ENCODE measurements at regions not wholly inside any gene's neighbourhood (a gene's known extent, or its start where the extent isn't known, plus 50 kb on each side); places are given as distances from the start of the nearest gene placed in this dataset.

DNA sequence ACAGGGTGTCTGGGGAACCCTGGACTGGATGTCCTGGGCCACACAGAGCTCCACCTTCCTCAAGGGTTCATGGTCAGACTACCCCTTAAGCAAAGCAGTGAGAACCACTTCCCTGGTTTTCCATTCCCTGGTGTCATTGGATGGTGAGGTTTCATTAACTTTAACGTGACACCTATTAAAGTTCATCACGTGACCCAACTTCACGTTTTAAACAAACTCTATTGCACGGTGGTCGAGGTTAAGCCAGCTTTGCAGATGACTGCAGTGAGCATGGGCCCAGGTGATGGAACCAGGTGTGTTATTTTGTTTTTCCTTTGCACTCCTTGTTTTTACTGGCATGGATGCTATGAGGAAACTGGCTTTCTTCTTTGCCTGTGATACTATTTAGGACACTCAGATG lies 385.7 kb upstream of the IRX1 start:
- Histone ChIP-seq H3K4me1 (ENCODE audit: insufficient read depth, poor library complexity, severe bottlenecking) (no peaks in the 10 kb centered on the region), H3K36me3 (ENCODE audit: low read depth) (no peaks in the 10 kb centered on the region), H3K4me3 (ENCODE audit: severe bottlenecking) (no peak overlapping the region), H3K27me3 (ENCODE audit: insufficient read depth, poor library complexity, severe bottlenecking) (no peaks in the 10 kb centered on the region), H3K27ac (ENCODE audit: poor library complexity, severe bottlenecking) (no peak overlapping the region), H3K9me3 (ENCODE audit: severe bottlenecking) (no peaks in the 10 kb centered on the region)
- DNase-seq (ENCODE audit: low spot score) (no peak), ATAC-seq (ENCODE audit: low read depth) (no peak)
- TF ChIP-seq, protein P1, sequence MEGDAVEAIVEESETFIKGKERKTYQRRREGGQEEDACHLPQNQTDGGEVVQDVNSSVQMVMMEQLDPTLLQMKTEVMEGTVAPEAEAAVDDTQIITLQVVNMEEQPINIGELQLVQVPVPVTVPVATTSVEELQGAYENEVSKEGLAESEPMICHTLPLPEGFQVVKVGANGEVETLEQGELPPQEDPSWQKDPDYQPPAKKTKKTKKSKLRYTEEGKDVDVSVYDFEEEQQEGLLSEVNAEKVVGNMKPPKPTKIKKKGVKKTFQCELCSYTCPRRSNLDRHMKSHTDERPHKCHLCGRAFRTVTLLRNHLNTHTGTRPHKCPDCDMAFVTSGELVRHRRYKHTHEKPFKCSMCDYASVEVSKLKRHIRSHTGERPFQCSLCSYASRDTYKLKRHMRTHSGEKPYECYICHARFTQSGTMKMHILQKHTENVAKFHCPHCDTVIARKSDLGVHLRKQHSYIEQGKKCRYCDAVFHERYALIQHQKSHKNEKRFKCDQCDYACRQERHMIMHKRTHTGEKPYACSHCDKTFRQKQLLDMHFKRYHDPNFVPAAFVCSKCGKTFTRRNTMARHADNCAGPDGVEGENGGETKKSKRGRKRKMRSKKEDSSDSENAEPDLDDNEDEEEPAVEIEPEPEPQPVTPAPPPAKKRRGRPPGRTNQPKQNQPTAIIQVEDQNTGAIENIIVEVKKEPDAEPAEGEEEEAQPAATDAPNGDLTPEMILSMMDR (IDR thresholded peaks at IDR 0.05; ENCODE audit: poor library complexity, severe bottlenecking) = no peak

DNA sequence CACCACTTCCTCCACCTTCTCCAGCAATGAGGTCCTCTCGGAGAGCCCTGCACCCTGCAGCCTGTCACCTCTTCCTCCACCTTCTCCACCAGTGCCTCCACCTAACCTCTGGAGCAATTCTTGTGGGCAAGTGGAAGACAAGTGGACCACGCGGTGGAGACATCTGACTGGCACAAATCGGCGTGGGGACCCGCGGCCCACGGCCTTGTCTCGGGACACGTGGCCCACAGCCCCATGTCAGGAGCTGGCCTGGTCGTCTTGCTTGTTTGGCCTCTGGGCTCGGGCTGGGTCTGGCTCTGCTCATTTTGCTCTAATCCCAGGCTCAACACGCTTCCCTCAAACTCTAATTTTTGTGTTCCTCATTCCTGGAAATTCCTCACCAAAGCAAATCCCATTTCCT lies 393.1 kb upstream of the IRX1 start:
- ATAC-seq (ENCODE audit: low read depth) (no peak), DNase-seq (ENCODE audit: low spot score) (no peak)
- Histone ChIP-seq H3K9me3 (ENCODE audit: severe bottlenecking) (peaks cover 2% of the 10 kb centered on the region), H3K36me3 (ENCODE audit: low read depth) (no peaks in the 10 kb centered on the region), H3K4me1 (ENCODE audit: insufficient read depth, poor library complexity, severe bottlenecking) (no peaks in the 10 kb centered on the region), H3K27ac (ENCODE audit: poor library complexity, severe bottlenecking) (no peak overlapping the region), H3K4me3 (ENCODE audit: severe bottlenecking) (no peak overlapping the region), H3K27me3 (ENCODE audit: insufficient read depth, poor library complexity, severe bottlenecking) (peaks cover 19% of the 10 kb centered on the region)
- TF ChIP-seq, protein P1 (IDR thresholded peaks at IDR 0.05; ENCODE audit: poor library complexity, severe bottlenecking) = no peak

DNA sequence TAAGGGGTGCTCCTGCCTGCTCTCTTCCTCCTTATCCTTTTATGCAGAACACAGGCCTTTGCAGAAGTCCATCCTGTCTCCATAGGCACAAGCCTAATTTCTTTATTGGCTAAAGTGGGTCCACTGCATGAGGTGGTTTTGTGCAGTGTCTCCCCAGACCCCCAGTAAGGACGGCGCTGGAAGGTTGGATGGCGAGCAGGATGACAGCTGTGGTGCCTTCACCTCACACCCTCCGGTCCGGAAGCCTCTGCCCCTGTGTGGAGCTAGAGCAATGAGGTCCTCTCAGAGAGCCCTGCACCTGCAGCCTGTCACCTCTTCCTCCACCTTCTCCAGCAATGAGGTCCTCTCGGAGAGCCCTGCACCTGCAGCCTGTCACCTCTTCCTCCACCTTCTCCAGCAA lies 393.7 kb upstream of the IRX1 start:
- DNase-seq (ENCODE audit: low spot score) (no peak), ATAC-seq (ENCODE audit: low read depth) (no peak)
- TF ChIP-seq, protein P1 (IDR thresholded peaks at IDR 0.05; ENCODE audit: poor library complexity, severe bottlenecking) = no peak
- Histone ChIP-seq H3K9me3 (ENCODE audit: severe bottlenecking) (peaks cover 2% of the 10 kb centered on the region), H3K27me3 (ENCODE audit: insufficient read depth, poor library complexity, severe bottlenecking) (peaks cover 21% of the 10 kb centered on the region), H3K36me3 (ENCODE audit: low read depth) (no peaks in the 10 kb centered on the region), H3K27ac (ENCODE audit: poor library complexity, severe bottlenecking) (no peak overlapping the region), H3K4me1 (ENCODE audit: insufficient read depth, poor library complexity, severe bottlenecking) (no peaks in the 10 kb centered on the region), H3K4me3 (ENCODE audit: severe bottlenecking) (no peak overlapping the region)

DNA sequence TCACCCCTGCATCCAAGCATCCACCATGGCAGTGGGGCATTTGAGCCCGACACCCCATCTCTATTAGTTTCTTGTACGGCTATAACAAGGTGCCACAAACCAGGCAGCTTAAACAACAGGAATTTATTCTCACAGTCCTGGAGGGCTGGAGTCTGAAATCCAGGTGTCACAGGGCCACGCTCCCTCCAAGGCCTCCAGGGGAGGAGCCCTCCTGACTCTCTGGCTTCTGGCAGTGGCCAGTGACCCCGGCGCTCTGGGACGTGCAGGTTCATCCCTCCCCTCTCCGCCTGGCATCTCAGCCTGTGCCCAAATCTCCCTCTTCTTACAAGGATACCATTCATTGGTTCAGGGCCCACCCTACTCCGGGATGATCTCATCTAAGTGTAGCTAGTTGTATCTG lies 394.5 kb upstream of the IRX1 start:
- TF ChIP-seq, protein P1 (IDR thresholded peaks at IDR 0.05; ENCODE audit: poor library complexity, severe bottlenecking) = no peak
- Histone ChIP-seq H3K4me1 (ENCODE audit: insufficient read depth, poor library complexity, severe bottlenecking) (no peaks in the 10 kb centered on the region), H3K9me3 (ENCODE audit: severe bottlenecking) (peaks cover 2% of the 10 kb centered on the region), H3K4me3 (ENCODE audit: severe bottlenecking) (no peak overlapping the region), H3K27ac (ENCODE audit: poor library complexity, severe bottlenecking) (no peak overlapping the region), H3K27me3 (ENCODE audit: insufficient read depth, poor library complexity, severe bottlenecking) (peaks cover 24% of the 10 kb centered on the region), H3K36me3 (ENCODE audit: low read depth) (no peaks in the 10 kb centered on the region)
- DNase-seq (ENCODE audit: low spot score) (no peak), ATAC-seq (ENCODE audit: low read depth) (no peak)

DNA sequence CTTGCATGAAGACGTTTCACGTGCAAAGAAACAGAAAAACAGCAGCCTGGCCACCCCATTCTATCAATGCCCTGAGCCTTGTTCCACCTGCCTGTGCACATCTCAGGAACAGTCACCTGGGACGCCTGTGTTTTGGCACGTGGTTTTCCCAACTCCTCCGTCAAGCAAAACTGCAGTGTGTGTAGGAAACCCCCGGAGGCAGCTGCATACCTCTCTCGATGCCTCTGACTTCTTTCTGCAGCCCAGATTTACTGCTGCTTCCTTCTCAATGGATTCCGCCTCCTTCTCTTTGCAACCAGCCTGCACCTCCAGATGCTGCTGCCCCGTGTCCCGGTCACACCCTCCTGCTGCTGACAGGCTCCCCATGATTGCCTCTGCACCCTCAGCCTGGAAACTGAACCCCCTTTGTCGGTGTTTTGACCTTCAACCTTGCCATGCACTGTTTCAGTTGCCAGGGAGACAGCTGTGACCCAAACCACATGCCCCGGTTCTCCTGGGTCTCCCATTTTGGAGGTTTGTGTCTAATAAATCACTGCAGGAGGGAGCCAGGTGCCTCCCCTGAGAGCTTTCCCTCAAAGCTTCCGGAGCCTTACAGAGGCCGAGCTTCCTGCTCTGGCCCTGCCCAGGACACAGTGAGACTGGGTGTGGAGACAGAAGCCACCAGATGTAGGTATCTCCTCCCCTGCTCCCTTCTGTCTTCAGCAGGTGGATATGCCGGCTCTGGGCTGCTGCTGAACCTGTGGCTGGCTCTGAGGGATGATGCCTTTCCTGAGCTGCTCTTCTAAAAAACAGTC lies 395.5 kb upstream of the IRX1 start:
- TF ChIP-seq, protein P1 (IDR thresholded peaks at IDR 0.05; ENCODE audit: poor library complexity, severe bottlenecking) = no peak
- DNase-seq (ENCODE audit: low spot score) = no peak

More for the DNA sequence above, 395.5 kb upstream of the IRX1 start:
- ATAC-seq (ENCODE audit: low read depth) = no peak; the same call in 2 of the 3 replicates
- Histone ChIP-seq H3K4me3 (ENCODE audit: severe bottlenecking) (no peak overlapping the region), H3K9me3 (ENCODE audit: severe bottlenecking) (peaks cover 2% of the 10 kb centered on the region), H3K27ac (ENCODE audit: poor library complexity, severe bottlenecking) (no peak overlapping the region), H3K36me3 (ENCODE audit: low read depth) (no peaks in the 10 kb centered on the region), H3K4me1 (ENCODE audit: insufficient read depth, poor library complexity, severe bottlenecking) (no peaks in the 10 kb centered on the region), H3K27me3 (ENCODE audit: insufficient read depth, poor library complexity, severe bottlenecking) (peaks cover 24% of the 10 kb centered on the region)

Data from RWPE2 (cell line).